ENCODE measurements at regions not wholly inside any gene's neighbourhood (a gene's known extent, or its start where the extent isn't known, plus 50 kb on each side); places are given as distances from the start of the nearest gene placed in this dataset.
"Not testable (repeated sequence)": the region's sequence is repeated elsewhere in the genome, so short reads cannot be mapped to it uniquely, and the experiment has no call there.

DNA sequence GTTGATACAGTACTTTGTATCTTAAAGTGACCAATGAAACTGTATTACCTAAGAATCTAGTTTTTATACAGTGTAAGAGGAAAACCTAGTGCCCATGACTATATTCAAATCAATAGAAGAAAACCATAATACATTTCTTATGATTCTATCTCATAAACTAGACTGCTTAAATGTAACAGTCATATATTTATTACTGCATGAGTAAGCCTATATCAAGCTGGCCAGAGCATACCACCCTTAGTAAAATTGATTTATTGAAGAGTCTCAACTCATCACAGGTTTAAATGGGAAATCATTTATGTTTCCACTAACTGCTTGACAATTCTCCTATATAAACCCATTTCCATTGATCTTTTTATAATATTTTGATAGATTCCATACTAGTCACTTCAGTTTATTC lies 1059.2 kb upstream of the LRRTM1 start:
- DNase-seq, result no peak

DNA sequence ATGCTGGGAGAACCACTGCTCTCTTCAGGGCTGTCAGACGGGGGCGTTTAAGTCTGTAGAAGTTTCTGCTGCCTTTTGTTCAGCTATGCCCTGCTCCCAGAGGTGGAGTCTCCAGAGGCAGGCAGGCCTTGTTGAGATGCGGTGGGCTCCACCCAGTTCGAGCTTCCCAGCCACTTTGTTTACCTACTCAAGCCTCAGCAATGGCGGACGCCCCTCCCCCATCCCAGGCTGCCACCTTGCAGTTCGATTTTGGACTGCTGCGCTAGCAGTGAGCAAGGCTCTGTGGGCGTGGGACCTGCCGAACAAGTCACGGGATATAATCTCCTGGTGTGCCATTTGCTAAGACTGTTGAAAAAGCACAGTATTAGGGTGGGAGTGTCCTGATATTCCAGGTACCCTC lies 1057.9 kb upstream of the LRRTM1 start:
- not testable (repeated sequence) for DNase-seq

DNA sequence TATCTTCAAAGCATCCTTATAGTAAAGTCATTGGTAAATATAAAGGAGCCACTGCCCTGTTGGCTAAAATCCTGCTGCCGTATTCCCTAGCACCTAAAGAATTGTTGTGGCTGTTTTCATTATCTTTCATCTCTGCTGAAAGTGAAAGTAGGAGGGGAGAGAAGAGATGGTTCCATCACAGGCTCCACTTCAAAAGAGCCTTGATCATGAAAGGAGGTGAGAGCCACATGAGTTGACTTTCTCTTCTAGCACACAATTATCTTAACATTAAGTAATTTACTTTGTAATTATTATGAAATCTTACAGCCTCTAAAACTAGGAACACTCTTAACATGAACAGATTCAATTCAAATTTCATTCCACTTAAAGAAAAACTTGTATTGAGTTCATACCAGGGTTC lies 1050.9 kb upstream of the LRRTM1 start:
- DNase-seq, result no peak

DNA sequence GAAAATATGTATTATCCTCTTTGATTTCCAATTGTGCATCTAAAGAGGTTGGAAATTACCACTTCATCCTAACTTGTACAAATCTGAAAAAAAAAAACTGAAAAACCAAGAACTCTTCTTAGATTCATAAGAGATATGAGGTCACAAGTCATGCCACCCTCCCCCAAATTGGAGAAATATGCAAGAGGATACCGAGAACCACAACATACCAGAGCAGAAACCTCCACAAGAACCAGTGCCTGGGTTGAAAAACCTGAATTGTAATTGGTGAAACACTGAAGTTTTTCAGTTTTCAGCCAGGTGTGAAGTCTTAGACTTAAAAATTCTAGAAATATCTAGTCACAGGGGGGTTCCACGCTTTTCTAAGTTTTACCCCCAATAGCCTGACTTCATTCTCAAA lies 1029.5 kb upstream of the LRRTM1 start:
- no peak for DNase-seq

DNA sequence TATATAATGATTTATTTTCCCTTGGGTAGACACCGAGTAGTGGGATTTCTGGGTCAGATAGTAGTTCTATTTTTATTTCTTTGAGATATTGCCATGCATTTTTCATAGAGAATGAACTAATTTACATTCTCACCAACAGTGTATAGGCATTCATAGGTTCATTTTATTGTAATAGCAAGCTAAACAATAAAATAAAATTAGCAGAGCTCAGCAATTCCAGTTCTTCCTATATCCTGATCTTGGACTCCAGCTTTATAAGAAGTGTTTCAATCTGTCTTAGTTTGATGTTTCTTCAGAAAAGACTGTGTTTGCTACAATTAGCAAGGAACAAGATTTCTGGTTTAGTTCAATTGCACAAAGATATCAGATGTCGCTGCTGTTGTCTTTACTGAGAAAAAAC lies 1024.4 kb upstream of the LRRTM1 start:
- DNase-seq, result no peak

DNA sequence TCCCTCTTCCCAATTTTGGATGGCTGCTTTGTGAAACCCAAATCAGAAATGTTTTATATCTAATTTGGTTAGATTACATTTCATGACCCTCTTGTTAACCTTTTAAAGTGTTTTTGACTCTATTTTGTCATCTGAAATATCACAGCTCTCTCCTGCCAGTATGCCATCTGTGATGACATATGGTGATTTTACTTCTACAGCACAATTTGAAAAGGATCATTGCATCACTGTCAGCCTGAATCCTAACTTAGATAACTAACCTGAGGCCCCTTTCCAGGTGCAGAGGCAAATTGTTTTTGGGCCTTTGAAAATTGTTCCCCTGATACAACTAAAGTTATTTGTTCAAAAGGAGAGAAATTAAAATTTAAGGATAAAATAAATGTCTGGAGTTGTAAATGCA lies 1023.4 kb upstream of the LRRTM1 start:
- no peak for DNase-seq

DNA sequence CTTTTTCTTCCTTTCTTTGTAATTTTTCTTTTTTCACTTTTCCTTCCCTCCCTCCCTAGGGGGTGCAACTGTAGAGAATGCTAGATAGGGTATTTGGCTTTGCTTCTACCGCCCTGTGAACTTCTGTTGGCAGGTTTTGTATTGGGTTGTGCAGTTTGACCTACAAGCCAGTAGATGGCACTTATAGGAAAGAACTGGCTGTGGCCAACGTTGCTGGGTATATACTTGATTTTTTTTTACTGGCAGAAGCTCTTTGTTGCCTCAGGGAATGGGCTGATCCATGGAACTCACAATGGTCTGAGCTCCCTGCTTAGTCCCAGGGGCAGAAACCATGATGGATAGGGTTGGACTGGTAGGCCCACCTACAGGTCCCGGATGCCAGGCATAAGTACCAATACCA lies 1019.5 kb upstream of the LRRTM1 start:
- no peak for DNase-seq

DNA sequence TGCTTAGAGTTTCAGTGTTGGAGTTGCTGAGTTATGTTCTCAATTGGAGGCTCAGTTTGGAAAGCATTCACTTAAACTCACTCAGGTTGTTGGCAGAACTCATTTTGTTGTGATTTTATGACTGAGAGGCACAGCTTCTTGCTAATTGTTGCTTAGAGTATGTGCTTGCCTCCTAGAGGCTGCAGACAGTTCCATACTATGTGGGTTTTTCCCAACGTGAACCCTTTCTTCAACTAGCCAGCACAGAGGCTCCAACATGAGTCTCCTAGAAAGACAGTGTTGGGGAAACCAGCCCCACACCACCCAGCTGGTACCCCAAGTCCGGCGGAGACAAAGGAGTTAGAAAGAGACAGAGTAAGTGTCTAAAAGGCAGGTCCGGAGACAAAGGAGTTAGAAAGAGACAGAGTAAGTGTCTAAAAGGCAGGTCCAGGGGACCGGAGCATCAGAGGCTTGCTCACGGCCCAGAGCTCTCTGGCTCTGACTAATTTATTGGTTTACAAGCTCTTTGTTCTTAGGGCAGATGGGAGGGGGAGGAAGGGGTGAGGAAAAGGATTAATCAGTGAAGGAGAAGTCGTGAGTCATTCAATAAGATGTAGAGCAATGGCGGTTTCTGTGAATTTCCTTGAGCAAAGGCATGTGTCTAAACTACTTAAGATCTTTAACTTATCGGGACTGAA lies 999.7 kb upstream of the LRRTM1 start:
- DNase-seq, result no peak

DNA sequence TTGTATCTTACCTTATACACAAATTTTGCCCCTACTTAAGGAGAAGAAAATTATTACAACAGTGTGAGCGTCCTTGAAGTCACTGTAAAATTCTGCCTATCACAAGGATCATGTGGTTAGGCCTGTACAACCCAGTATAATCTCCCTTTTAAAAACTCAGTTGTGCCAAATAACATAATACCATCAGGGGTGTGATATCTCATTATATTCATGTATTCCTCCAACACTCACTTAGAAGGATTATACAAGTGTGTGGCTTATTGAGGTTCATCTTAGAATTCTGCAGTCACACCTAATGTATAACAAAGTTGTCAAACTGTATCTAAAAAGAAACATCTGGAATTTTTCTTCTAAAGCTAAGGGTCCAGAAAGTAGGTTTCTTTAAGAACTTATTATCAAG lies 998.8 kb upstream of the LRRTM1 start:
- DNase-seq, result no peak

DNA sequence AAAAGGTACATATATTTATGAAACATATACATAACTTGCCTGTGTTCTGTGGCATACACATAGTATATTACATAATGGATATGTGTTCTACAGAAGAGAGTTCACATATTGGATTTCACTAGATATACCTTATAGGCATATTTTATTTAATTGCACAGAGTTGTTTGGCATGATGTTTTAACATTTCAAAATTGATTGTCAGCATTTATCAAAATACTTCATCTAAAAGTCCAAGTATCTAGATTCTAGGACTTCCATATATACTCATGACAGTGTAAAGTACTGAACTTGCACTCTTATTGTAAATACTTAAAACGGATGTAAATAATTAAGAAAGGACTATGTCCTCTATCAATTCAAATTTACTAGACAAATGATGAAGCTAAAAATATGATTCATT lies 995.3 kb upstream of the LRRTM1 start:
- DNase-seq, result no peak

DNA sequence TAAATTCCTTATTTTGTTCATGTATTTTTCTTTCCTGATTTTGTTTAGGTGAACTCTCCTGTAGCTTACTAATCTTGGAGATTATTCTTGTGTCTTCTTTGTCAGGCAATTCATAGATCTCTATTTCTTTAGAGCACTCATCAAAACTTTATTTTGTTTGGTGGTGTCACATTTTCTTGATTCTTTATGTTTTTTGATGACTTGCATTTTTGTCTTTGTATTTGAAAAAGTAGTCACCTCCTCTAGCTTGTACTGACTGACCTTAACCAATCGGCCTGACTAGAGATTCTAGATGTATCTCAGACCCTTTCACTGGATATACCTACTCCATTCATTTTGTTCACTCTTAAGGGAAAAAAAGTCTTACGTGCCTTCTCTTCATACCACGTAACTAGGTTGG lies 986.3 kb upstream of the LRRTM1 start:
- no peak for DNase-seq

DNA sequence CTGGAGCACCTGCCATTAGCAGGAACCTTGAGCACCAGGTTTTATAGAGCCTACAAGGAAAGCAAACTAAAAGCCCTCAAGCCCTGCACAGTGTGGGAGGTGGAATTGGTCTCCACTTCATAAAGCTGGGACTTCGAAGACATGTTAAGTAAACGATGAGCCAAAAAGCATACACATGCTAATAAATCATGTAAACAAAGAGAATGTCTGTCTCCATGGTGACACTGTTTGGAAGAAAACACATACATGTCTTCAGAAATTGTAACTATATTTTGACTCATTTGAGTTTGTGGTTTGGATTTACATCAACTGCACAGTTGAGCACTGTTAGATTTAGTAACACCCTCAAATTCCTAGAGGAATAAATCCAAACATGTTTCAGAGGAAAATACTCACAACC lies 978.5 kb upstream of the LRRTM1 start:
- no peak for DNase-seq

DNA sequence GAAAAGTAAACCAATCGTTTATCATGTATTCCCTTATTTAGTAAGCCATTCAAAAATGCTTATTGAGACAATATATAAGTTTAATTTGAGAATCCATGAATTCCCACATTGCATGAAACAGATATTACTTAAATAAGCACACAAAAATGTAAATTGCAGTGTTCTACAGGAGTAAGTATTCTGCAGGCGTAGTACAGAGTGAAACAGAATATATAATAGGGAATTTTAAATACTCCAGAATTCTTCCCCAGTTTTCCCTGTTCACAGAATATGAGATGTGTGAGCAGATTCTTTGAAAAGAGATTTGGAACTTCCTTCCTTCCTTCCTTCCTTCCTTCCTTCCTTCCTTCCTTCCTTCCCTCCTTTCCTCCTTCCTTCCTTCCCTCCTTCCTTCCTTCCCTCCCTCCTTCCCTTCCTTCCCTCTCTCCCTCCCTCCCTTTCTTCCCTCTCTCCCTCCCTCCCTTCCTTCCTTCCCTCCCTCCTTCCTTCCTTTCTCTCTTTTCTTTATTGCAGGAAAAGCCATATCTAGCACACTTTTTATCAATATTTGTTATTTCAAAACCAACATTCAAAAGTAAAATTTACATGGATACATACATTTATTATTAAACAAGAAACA lies 977.7 kb upstream of the LRRTM1 start:
- DNase-seq, result no peak

DNA sequence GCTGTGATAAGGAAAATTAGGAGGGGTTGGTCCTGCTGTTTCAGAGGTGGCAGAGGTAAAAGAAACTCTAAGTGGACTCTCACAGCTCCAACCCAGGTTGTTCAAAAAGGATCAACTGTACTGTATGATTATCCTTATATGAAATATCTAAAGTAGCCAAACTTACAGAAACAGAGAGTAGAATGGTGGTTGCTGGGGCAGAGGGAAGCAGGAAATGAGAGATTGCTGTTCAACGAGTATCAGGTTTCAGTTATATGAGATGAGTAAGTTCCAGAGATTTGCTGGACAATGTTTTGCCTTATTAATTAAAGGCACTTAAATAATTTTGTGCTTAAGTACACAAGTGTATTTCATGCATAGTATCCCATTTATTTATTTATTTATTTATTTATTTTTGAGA lies 972.0 kb upstream of the LRRTM1 start:
- DNase-seq, result no peak

DNA sequence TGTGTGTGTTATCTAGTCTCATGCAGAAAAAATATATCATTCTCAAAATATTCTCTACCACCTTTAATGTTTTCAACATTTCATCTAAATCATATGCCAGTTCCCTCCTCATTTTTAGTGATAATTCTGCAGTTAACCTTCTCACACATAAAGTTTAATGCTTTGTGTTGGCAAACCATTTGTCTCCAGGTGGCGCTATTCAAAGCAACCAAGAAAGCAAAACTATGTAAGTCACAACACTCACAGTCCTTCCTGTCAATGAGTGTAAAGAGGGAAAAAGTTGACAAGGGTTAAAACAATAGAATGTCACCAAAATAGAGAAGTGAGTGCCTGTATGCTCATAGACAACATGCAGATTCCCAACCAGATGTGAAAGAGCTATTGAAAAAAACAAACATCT lies 961.6 kb upstream of the LRRTM1 start:
- DNase-seq, result no peak

DNA sequence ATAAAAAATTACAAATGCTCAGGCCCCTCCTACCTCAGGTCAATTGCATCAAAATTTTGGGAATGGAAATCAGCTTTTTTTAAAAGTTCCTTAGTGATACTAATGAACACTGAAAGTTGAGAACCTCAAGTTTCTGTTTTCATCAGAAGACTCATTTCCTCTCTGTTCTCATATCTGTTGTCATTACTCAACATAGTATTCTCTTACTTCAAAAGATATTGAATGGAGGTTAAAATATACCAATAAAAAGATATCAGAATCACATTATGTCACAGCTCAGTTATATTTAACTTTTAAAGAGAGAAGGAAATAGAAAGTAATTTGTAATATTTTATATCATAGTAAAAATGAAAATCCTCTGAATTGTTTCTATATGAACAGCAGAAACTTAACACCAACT lies 959.4 kb upstream of the LRRTM1 start:
- no peak for DNase-seq

DNA sequence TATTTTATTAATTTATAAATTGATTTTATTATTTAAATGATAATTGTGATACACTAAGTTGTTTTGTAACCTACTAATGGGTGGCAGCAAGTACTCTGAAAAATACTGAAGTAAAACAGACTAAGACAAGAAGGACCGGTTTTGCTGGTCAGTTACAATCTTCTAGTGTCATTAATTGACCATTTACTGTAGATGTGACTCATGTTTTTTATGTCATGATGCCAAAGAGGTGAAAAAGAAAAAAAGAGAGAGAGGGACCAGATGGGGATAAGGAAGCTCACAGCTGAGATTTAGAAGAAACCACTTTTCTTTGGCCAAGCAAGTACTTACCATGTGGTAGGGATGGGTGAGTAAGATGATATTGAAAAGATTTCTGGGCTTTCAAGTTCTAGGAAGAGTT lies 955.8 kb upstream of the LRRTM1 start:
- DNase-seq, result no peak

DNA sequence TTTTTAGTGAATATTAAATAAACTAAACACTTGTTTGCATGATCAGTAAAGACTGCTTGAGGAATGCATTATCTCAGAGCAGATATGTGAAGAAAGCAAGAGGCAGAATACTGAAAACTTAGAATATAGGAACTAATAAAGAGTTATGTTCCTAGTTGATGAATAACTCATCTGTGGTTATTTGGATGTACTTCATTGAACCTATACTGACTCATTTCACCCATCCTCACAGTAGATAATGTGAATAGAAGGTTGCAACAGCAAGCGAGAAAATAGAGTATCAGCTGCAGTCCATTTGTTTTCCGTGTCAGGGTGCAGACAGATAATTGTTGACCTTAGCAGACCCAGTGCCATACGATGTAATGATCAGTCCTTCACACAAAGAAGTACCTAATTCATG lies 945.7 kb upstream of the LRRTM1 start:
- no peak for DNase-seq

DNA sequence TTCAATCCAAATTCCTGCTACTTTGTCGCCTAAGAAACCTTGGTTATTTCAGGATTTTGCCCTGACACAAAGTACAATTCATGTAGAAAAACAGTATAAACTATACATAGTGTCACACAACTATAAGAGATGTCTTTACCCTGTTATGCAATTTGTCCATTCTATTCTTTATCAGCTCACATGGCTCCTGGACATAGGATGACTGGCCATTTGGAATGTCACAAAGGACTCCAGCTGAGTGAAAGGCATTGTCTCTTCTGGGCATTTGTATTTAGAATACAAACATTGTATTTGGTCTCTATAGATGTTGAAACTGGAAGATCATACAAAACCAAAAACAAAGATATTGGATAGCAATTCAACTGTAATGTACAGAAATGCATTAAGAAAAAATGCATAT lies 944.6 kb upstream of the LRRTM1 start:
- DNase-seq, result no peak

DNA sequence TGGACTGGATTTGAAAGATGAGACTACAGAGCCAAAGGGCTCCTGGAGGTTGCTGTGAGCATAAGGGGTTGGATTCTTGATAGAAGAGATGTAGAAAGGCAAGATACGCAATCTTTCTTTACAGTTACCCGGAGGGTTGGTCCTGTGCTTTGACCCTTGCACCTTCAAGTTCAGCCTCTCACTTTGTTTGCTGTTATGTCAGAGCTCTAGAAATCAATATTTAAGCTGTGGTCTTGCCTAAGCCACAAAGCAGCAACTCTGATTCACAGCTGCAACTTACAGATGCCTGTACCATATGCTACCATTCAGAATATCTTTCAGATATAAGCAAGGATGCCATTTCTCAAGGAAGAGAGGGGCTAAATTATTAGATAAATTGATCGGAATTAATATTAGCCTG lies 943.1 kb upstream of the LRRTM1 start:
- DNase-seq, result no peak

DNA sequence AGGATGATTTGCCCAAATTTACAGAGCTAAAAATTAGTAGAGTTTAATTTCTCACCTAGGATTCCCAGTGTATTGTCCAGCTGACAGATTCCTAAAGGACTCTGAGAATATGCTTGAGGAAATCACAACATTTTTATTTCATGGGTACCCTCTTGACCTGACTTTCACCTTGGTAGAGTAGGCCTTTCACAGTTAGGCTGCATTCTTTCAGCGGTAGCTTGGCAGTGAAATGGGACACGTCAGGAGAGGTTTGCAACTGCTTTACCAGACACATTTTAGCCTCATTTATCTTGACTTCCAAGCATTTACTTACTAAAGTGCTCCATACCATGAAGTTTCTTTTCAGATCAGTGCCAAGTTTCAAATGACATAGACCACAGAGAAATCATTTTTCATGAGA lies 937.9 kb upstream of the LRRTM1 start:
- no peak for DNase-seq

DNA sequence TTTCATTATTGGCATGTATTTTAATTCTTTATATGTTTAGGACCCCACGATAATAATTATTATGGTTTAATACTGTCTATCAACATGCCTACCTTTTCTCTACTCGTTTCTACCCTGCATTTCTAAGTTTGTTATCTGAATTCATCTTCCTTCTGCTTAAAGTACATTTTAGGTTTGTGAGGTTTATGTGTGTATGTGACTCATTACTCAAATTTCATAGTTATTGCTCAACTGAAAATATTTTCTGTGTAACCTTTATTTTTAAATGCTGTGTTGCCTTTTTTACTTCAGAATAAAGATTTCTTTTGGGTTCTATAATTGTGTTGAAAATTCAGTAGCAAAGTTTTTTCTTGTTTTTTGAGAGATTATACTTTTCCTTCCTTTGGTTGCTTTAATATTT lies 933.9 kb upstream of the LRRTM1 start:
- DNase-seq, result no peak

DNA sequence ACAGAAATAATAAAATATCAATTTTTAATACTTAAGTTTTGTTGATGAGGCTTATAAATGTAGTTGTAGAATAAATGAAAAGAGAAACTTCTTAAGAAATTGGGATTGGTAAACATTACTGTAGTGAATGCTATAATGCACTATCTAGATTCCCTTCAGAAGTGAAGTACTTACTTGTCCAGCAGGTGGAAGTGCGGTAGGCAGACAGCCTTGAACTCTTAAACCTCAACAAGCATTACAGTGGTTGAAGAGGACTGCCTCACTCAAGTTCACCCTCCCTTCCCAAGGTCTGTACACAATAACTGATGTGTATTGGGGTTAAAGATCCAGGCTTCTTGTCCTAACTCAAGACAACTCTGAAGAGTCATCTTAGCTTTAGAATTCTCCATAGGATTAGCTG lies 931.0 kb upstream of the LRRTM1 start:
- no peak for DNase-seq

DNA sequence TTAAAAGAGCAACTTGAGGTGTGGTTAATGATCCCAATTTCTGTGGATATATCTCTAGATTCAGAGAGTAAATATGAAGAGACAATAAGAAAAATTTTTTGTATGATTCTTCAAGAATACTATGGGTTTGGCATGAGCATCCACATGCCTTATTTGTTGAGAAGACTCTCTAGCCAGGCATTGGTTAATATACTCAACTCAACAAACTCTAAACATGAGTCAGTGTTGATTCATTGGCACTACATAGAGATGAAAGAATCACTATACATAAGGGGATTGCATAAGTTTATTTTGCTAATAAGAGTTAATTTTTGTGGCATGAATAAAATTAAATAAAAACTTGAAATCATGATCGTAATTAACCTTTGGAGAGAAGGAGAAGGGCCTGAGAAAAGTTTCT lies 930.2 kb upstream of the LRRTM1 start:
- no peak for DNase-seq

DNA sequence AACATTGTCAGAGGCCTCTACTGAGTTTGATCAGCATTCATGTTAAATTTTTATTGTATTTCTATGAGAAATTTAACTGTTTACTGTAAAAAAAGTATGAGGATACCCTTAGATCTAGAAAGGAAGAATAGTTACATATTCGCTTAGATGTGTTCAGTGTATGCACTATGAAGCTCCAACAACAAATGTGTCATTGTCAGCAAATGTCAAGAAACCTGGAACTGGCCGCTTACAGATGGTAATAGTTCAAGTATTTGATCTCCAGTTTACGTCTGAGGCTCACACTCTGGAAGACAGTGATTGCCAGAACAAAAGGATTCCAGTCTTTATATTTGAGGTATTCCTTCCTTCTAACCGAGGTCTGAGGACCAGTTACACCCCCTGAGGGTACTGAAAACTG lies 921.2 kb upstream of the LRRTM1 start:
- no peak for DNase-seq

All from GDM1 (cell line).